MCF 10A (cell line): ENCODE measurements at regions not wholly inside any gene's neighbourhood (a gene's known extent, or its start where the extent isn't known, plus 50 kb on each side); places are given as distances from the start of the nearest gene placed in this dataset.

ENCODE experiments used
- BruUV-seq: library from RNA; stranded (reverse); fragments of 400-500 nt; replicated peaks from 2 replicates; lab custom pipeline; 2021; lab: Mats Ljungman, UMichigan
- CTCF ChIA-PET: fragments of 300-600 bp; sonication (Branson Sonifier 250); formaldehyde crosslinking; extraction: SDS; loops from one replicate; lab custom pipeline; 2021; ENCODE audit warnings: antibody characterized with exemption, inconsistent platforms; lab: Yijun Ruan, JAX
- POLR2A ChIA-PET: fragments of 300-600, 350-650 bp; sonication (Branson Sonifier 250); formaldehyde crosslinking; extraction: SDS; loops from one replicate; lab custom pipeline; 2020; ENCODE audit warnings: antibody characterized with exemption, inconsistent platforms; lab: Yijun Ruan, JAX
- DNase-seq: peaks from one replicate; pipeline ENCODE4 v3.0.0-alpha.2; 2018; ENCODE audit not compliant: unreplicated experiment
- H3K27ac Mint-ChIP-seq: one replicate; pipeline ENCODE4 v1.8.0; 2022; ENCODE audit warnings: mild to moderate bottlenecking, low read depth, mixed read lengths; ENCODE audit not compliant: unreplicated experiment
- H3K27me3 Mint-ChIP-seq: one replicate; pipeline ENCODE4 v1.8.0; 2022; ENCODE audit warnings: mixed read lengths; ENCODE audit not compliant: insufficient read depth, unreplicated experiment
- H3K36me3 Mint-ChIP-seq: one replicate; pipeline ENCODE4 v1.8.0; 2022; ENCODE audit warnings: mild to moderate bottlenecking, moderate library complexity, mixed read lengths; ENCODE audit not compliant: insufficient read depth, unreplicated experiment
- H3K4me1 Mint-ChIP-seq: one replicate; pipeline ENCODE4 v1.8.0; 2022; ENCODE audit warnings: mixed read lengths; ENCODE audit not compliant: insufficient read depth, unreplicated experiment
- H3K4me3 Mint-ChIP-seq: one replicate; pipeline ENCODE4 v1.8.0; 2022; ENCODE audit warnings: mild to moderate bottlenecking, moderate library complexity, mixed read lengths; ENCODE audit not compliant: unreplicated experiment
- H3K9me3 Mint-ChIP-seq: one replicate; pipeline ENCODE4 v1.8.0; 2022; ENCODE audit warnings: mixed read lengths; ENCODE audit not compliant: unreplicated experiment
- intact Hi-C: fragments of 100-400 bp; cut with micrococcal nuclease; formaldehyde crosslinking; loops from 2 replicates; pipeline ENCODE4 v1.14.1; 2022
- TF ChIP-seq, protein P1 (sequence below): fragments of 200-600 bp; IDR thresholded peaks from one replicate; pipeline ENCODE4 v1.8.0; 2022; ENCODE audit warnings: antibody characterized with exemption, mild to moderate bottlenecking; ENCODE audit not compliant: unreplicated experiment

DNA sequence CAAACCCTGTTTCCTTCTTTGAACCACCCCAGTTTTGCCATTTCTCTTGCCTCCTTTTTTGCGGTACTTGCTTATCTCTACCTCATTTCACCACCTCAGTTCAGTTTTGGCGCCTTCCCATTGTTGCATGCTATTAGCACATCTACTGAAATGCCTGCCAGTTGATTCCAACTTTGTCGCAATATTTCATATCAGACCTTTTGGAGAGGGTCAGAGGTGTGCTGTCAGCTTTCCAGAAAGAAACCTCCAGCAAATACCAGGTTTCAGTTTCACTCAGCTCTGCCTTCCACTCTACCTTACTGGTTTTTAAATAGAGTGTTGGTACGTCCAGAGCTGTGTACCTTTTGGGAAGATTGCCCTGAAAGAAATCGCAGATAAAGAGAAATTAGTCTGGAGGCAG, 91.9 kb upstream of the CPEB2 start:
- no peaks in the 10 kb centered on the region for H3K36me3 Mint-ChIP-seq
- no peak overlapping the region for H3K4me3 Mint-ChIP-seq
- H3K27ac Mint-ChIP-seq, result no peak overlapping the region
- ChIA-PET POLR2A (interaction anchor here (1.0 to 1.3 kb wide), 3 partner anchors 10 to 140 kb away, joined by 3 to 4 read pairs (median 3); no protein-coding TSS in a partner anchor), CTCF (interaction anchor here (0.6 kb wide), 1 partner anchor 1003 kb away, joined by 3 read pairs; no protein-coding TSS in a partner anchor)
- H3K9me3 Mint-ChIP-seq, result no peaks in the 10 kb centered on the region
- no TSS peak for BruUV-seq
- H3K4me1 Mint-ChIP-seq, result peaks cover 25% of the 10 kb centered on the region
- intact Hi-C loops, result no loop called here
- no peaks in the 10 kb centered on the region for H3K27me3 Mint-ChIP-seq
- peak; percentile 6 for DNase-seq
- TF ChIP-seq, protein P1, sequence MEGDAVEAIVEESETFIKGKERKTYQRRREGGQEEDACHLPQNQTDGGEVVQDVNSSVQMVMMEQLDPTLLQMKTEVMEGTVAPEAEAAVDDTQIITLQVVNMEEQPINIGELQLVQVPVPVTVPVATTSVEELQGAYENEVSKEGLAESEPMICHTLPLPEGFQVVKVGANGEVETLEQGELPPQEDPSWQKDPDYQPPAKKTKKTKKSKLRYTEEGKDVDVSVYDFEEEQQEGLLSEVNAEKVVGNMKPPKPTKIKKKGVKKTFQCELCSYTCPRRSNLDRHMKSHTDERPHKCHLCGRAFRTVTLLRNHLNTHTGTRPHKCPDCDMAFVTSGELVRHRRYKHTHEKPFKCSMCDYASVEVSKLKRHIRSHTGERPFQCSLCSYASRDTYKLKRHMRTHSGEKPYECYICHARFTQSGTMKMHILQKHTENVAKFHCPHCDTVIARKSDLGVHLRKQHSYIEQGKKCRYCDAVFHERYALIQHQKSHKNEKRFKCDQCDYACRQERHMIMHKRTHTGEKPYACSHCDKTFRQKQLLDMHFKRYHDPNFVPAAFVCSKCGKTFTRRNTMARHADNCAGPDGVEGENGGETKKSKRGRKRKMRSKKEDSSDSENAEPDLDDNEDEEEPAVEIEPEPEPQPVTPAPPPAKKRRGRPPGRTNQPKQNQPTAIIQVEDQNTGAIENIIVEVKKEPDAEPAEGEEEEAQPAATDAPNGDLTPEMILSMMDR, result no peak

DNA sequence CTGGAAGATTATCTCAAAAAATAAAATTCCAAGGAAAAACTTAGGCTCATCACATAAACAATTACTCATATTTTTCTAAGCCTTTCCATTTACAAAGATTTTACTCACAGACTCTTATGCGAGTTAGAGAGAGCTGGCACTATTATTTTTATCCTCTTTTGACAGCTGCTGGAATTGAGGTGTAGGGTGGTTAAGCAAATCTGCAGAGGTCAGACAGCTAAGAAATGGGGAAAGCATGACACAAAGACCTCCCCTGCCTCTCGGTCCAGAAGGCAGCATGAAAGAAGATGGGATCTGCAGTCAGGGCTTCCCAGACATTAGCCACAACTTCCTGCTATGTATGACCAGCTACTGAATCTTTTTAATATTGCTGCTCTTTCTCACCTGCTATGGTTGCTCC, 89.9 kb upstream of the CPEB2 start:
- POLR2A ChIA-PET, result no interaction called here
- peaks cover 34% of the 10 kb centered on the region for H3K4me1 Mint-ChIP-seq

DNA sequence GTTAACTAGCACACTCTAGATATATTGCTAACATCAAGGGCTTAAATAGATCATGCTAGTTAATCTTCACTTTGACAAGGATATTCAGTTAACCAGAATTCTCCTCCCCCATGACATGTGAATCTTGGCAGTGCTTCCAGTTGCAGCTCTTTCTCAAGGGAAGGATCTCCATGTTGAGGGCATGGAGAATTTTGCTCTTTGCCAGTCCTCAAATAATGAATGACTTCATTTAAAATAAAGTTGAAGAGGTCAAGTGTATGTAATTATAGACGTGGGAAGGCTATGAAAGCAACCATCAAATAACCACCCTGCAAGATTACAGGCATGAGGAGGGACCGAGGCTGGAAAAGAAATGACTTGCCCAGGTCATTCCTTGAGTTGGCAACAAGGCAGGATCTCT, 87.3 kb upstream of the CPEB2 start:
- no TSS peak for BruUV-seq
- Mint-ChIP-seq H3K27ac (no peak overlapping the region), H3K9me3 (no peaks in the 10 kb centered on the region), H3K4me3 (no peak overlapping the region), H3K36me3 (no peaks in the 10 kb centered on the region), H3K27me3 (no peaks in the 10 kb centered on the region), H3K4me1 (peaks cover 16% of the 10 kb centered on the region)
- intact Hi-C loops, result loop anchor here (5.0 kb wide), 1 partner anchor 87 kb away; the partner anchor contains the start of gene CPEB2
- POLR2A ChIA-PET, result interaction anchor here (0.7 to 0.9 kb wide), 2 partner anchors 18 to 24 kb away, joined by 3 to 4 read pairs; no protein-coding TSS in a partner anchor
- CTCF ChIA-PET, result interaction anchor here (0.6 to 1.0 kb wide), 2 partner anchors 43 to 409 kb away, joined by 3 read pairs; no protein-coding TSS in a partner anchor
- TF ChIP-seq, protein P1, result no peak
- no peak for DNase-seq

More for the DNA sequence above, 89.9 kb upstream of the CPEB2 start:
- H3K27ac Mint-ChIP-seq, result no peak overlapping the region
- BruUV-seq, result no TSS peak
- no peak overlapping the region for H3K4me3 Mint-ChIP-seq
- H3K36me3 Mint-ChIP-seq, result no peaks in the 10 kb centered on the region
- intact Hi-C loops, result no loop called here
- TF ChIP-seq, protein P1, result no peak
- CTCF ChIA-PET, result no interaction called here
- no peak for DNase-seq
- H3K27me3 Mint-ChIP-seq, result no peaks in the 10 kb centered on the region
- no peaks in the 10 kb centered on the region for H3K9me3 Mint-ChIP-seq

DNA sequence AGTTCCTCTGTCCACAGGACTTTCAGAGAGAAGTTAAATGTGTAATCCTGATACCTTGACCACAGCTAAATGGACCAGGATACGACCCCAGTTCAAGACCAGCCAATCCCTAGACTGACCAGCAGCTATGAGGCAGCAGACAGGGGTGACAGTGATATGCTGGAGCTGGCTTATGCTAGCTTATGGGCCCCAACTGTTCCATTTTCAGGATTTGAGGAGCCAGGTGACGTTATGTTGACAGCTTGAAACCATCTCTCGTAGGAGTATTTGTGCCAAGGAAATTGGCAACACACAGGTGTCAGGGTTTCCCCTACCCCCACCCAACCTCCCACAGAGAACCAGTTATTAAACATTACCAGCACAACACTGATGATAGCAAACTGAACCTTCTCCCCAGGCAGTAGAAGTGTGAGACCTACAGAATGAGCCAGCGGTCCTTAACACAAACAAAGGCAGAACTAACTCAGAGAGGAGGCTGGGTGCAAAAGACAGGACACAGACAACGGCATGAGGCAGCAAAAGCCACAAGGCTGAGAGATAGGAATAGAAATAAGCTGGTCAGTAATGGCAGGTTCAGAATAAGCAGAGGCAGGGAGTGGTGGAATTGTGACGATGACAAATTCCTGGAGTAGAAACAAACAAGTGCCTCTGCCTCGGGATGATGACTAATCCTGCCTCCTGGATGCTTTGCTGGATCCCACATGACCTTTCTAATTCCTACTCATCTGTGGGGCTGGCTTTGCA, 85.6 kb upstream of the CPEB2 start:
- H3K9me3 Mint-ChIP-seq, result no peaks in the 10 kb centered on the region
- no peaks in the 10 kb centered on the region for H3K36me3 Mint-ChIP-seq
- POLR2A ChIA-PET, result interaction anchor here (0.5 to 1.7 kb wide), 5 partner anchors 9 to 883 kb away, joined by 3 to 8 read pairs (median 4); partner anchors contain the start of gene CPEB2
- H3K4me3 Mint-ChIP-seq, result no peak overlapping the region
- no TSS peak for BruUV-seq
- H3K4me1 Mint-ChIP-seq, result peaks cover 10% of the 10 kb centered on the region
- DNase-seq, result peak; percentile 66
- TF ChIP-seq, protein P1, result no peak
- intact Hi-C loops, result loop anchor here (5.0 kb wide), 1 partner anchor 86 kb away; the partner anchor contains the start of gene CPEB2
- CTCF ChIA-PET, result interaction anchor here (0.7 kb wide), 1 partner anchor 63 kb away, joined by 3 read pairs; no protein-coding TSS in a partner anchor
- H3K27me3 Mint-ChIP-seq, result no peaks in the 10 kb centered on the region
- peak overlapping the region; percentile 1 for H3K27ac Mint-ChIP-seq
